ENCODE measurements at regions not wholly inside any gene's neighbourhood (a gene's known extent, or its start where the extent isn't known, plus 50 kb on each side); places are given as distances from the start of the nearest gene placed in this dataset.

- no peaks in the 10 kb centered on the region for H3K36me3 ChIP-seq (replicated peaks; ENCODE audit: insufficient read depth, low read depth)
- H3K27ac ChIP-seq, result no peak overlapping the region
- no peak overlapping the region for H2AFZ ChIP-seq
- H3K9me3 ChIP-seq (ENCODE audit: low read depth), result no peaks in the 10 kb centered on the region
- H3K4me2 ChIP-seq, result no peak overlapping the region
- no peak for DNase-seq (ENCODE audit: low spot score)
- H3K4me3 ChIP-seq, result no peak overlapping the region
- WGBS (ENCODE audit: low lambda C conversion rate, missing lambda C conversion rate), result 100% methylated on average over 3 of the region's 3 CpGs
- H3K4me1 ChIP-seq (ENCODE audit: insufficient read depth), result no peaks in the 10 kb centered on the region
- H3K9me2 ChIP-seq (replicated peaks; ENCODE audit: insufficient read depth), result no peaks in the 10 kb centered on the region
- TF ChIP-seq EZH2phosphoT487 (IDR thresholded peaks at IDR 0.05; ENCODE audit: low read depth, severe bottlenecking, unreplicated experiment) (no peak), CTCF (IDR thresholded peaks at IDR 0.05; ENCODE audit: poor library complexity) (no peak), EZH2 (IDR thresholded peaks at IDR 0.05; ENCODE audit: borderline replicate concordance) (no peak)
- no peaks in the 10 kb centered on the region for H3K27me3 ChIP-seq
- no peaks in the 10 kb centered on the region for H3K79me2 ChIP-seq
- peaks cover 11% of the 10 kb centered on the region for H4K20me1 ChIP-seq (ENCODE audit: insufficient read depth, poor library complexity, severe bottlenecking)
Observed at GRCh38 chr2:120833127-120833675, 97.5 kb downstream of the GLI2 start.

GRCh38 chr2:120834206-120834605 is 98.5 kb downstream of the GLI2 start:
- Histone ChIP-seq H3K79me2 (no peaks in the 10 kb centered on the region), H3K4me1 (ENCODE audit: insufficient read depth) (no peaks in the 10 kb centered on the region), H4K20me1 (ENCODE audit: insufficient read depth, poor library complexity, severe bottlenecking) (peaks cover 9% of the 10 kb centered on the region), H3K4me3 (no peak overlapping the region), H3K9me2 (replicated peaks; ENCODE audit: insufficient read depth) (no peaks in the 10 kb centered on the region), H3K9me3 (ENCODE audit: low read depth) (no peaks in the 10 kb centered on the region), H3K36me3 (replicated peaks; ENCODE audit: insufficient read depth, low read depth) (no peaks in the 10 kb centered on the region), H3K27ac (no peak overlapping the region), H3K4me2 (no peak overlapping the region), H2AFZ (no peak overlapping the region), H3K27me3 (no peaks in the 10 kb centered on the region)
- no peak for DNase-seq (ENCODE audit: low spot score)
- TF ChIP-seq CTCF (IDR thresholded peaks at IDR 0.05; ENCODE audit: poor library complexity) (no peak), EZH2 (IDR thresholded peaks at IDR 0.05; ENCODE audit: borderline replicate concordance) (no peak), EZH2phosphoT487 (IDR thresholded peaks at IDR 0.05; ENCODE audit: low read depth, severe bottlenecking, unreplicated experiment) (no peak)
- WGBS (ENCODE audit: low lambda C conversion rate, missing lambda C conversion rate), result 92% methylated on average over 3 of the region's 3 CpGs

GRCh38 chr2:120836281-120836680 is 100.6 kb downstream of the GLI2 start:
- no peak overlapping the region for H3K4me3 ChIP-seq
- H3K9me2 ChIP-seq (replicated peaks; ENCODE audit: insufficient read depth), result no peaks in the 10 kb centered on the region
- peaks cover 8% of the 10 kb centered on the region for H4K20me1 ChIP-seq (ENCODE audit: insufficient read depth, poor library complexity, severe bottlenecking)
- H3K9me3 ChIP-seq (ENCODE audit: low read depth), result no peaks in the 10 kb centered on the region
- H3K4me1 ChIP-seq (ENCODE audit: insufficient read depth), result peaks cover 5% of the 10 kb centered on the region
- 96% methylated on average over 5 of the region's 5 CpGs for WGBS (ENCODE audit: low lambda C conversion rate, missing lambda C conversion rate)
- H2AFZ ChIP-seq, result no peak overlapping the region
- no peak overlapping the region for H3K27ac ChIP-seq
- H3K27me3 ChIP-seq, result no peaks in the 10 kb centered on the region
- TF ChIP-seq EZH2phosphoT487 (IDR thresholded peaks at IDR 0.05; ENCODE audit: low read depth, severe bottlenecking, unreplicated experiment), result no peak
- TF ChIP-seq CTCF (IDR thresholded peaks at IDR 0.05; ENCODE audit: poor library complexity), result no peak
- no peak for TF ChIP-seq EZH2 (IDR thresholded peaks at IDR 0.05; ENCODE audit: borderline replicate concordance)
- no peak overlapping the region for H3K4me2 ChIP-seq
- no peaks in the 10 kb centered on the region for H3K36me3 ChIP-seq (replicated peaks; ENCODE audit: insufficient read depth, low read depth)
- no peak for DNase-seq (ENCODE audit: low spot score)
- H3K79me2 ChIP-seq, result no peaks in the 10 kb centered on the region
